Stimulated activated CD8-positive, alpha-beta memory T cell treated with anti-CD3 and anti-CD28 coated beads, Interleukin-2, amount 100 ng/mL, for 48 hours (primary cell): ENCODE measurements at regions not wholly inside any gene's neighbourhood (a gene's known extent, or its start where the extent isn't known, plus 50 kb on each side); places are given as distances from the start of the nearest gene placed in this dataset.

Experiments used
- DNase-seq, 2 donors: peaks; one replicate each; pipeline ENCODE4 v3.0.0-alpha.2; 2020; ENCODE audit warnings: low read depth in 2 of 2

DNA sequence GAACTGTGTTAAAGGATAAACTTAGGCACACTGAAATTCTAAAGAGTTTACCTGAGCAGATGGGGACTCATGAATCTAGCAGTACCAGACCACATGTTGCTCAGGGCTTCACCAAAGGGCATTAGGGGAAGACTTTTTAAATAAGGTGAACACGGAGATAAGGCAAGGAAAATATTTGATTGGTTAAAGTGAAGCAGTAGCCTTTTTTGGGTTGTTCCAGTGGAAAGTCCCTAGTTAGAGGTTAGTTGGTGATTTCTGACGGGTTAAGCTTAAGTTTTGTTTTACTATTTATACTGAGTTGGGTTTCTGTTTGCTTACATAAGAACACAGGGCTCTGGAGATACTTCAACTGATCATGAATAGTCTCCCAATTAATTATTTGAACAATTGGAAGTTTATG is 722.5 kb downstream of the SOCS6 start:
- no peak for DNase-seq

DNA sequence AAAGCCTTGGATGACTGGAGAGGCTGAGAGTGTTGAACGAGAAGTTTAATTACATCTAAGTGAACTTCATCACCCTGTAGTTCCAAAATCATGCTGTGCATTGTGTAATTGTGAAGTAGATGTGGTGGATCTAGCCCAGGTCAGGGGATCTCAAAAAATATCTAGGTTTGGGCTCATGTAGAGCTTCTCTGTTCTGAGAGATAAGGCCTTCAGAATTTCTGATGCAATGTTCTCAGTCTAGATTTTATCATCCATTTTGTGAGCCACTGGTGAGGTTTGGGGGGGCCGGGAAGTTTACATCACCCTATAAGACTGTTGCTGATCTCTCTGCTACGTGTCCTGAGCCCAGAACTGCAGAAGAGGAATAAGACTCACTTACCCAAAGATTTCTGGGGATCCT is 719.4 kb downstream of the SOCS6 start:
- DNase-seq: no peak

DNA sequence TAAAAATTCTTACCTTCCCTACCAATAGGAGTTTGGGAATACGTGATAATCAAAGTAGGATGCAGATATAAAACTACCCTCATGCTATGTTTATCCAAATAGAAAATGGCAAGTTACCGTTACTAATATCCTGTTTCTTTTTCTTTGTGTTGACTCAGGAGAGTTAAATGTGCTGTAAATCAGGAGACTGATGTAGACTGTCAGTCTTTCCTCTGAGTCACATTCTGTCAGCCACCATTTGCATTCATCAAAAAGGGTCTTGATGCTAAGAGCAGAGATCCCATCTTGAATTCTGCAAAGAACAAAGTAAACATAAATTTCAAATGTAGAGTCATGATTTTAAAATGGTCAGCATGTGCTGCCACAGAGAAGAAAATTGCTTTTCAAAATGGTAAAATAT is 712.8 kb downstream of the SOCS6 start:
- DNase-seq: no peak

DNA sequence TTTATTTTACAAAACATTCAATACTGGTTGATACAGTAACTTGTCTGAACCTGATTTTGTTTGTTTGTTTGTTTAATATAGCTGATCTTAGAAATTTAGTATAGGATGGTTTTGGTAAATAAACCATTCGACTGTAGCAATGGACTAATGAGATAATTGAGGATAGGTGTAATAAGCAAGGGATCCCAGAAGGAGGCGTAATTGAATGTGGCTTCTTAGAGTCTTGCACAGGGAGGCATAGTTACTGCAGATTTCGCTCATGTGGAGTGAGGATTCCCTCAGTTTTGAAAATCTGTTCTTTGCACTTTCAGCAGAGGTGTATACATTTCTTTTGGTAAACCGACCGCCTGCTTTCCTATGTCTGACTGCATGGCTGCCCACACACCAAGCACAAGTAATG is 709.6 kb downstream of the SOCS6 start:
- no peak for DNase-seq

DNA sequence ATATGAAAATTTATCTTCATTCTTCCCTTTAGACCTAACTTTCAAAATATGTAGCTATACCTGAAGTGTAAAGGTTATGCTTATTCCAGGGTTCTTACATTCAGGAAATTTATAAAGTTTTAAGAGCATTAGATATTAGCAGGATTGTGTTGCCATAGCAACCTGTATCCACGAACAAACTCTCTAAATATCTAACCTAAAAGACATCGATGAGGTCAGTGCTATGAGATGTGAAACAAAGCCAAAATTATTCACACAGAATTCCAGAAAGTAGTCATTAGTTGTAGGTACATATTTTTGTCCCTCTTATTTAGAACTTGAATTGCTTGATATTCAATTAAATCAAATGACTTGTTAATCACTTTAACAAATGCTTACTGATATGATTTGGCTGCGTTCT is 705.3 kb downstream of the SOCS6 start:
- DNase-seq: no peak

DNA sequence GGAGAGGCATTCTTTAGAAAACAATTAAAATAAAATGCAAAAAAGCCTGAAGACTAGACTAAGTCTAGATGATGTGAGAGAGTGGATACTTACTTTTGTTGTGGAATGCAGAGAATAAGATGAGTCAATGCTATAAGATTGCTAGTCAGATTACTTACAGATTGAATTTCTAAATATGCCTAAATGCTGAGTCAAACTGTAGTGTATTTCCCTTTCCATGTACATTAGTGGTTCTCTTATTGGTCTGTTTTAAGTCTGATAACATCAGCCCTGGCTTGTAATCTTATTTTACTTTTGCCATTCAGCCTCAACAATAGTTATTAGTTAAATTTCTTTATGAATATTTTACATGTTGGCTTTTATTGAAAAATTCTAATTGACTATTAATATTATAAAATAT is 702.7 kb downstream of the SOCS6 start:
- DNase-seq: no peak

DNA sequence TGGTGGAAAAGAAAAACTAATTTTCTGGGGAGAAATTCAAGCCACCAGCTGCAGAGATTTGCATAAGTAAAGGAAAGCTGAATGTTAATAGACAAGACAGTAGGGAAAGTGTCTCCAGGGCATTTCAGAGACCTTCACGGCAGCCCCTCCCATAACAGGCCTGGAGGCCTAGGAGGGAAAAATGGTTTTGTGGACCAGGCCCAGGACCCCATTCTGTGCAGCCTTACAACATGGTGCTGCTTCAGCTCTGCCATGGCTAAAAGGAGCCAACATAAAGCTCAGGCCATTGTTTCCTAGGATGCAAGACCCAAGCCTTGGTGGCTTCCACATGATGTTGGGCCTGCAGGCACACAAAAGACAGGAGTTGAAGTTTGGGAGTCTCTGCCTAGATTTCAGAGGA is 697.1 kb downstream of the SOCS6 start:
- no peak for DNase-seq

DNA sequence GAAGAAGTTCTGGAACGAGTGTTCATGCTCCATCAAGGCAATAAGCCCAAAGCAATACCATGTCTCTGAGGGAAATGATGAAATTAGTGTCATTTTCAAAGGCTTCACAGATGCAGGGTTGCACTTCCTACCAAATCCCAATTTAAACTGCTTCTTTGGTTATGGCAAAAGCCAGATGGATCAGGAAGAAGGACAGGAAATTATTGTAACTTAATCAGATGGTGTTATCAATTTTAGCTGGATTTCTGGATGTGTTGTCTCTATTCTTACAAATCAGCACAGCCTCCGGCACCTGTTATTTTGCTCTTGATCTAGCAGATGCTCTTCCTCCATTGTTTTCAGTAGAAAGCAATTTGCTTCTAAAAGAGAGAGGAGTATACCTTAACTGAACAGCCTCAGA is 693.4 kb downstream of the SOCS6 start:
- DNase-seq: no peak

DNA sequence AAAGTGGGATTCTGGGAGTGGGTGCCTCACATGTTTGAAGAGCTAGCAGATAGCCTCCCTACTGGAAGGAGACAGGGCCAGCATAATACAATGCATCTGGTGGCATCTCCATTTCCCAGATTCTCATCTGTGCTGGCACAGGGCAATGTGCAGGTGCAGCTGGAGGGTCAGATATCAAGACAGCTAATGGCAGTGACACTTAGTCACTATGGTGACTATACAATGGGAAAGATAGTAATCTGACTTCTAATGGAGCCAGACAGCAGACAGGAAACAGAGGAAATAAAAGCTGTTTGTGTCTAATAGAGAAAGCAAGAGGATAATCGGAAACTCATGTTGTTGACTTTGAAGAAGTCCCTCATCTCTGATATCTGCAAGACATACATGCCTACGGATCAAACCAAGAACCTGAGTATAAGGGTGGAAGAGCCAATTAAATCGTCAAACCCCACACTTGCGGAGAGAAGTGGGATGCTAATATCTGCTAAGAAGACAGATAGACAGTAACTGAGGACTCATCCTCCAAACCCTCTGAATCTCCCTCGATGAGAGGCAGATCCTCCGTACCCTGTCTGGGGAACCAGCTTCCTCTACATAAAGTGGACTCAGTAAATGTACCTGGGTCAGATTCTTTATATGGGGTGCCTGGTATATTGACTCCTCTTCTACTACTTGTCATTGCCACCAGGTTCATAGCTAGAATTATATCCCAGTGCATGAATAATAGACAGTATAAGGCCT is 692.7 kb downstream of the SOCS6 start:
- DNase-seq: no peak

DNA sequence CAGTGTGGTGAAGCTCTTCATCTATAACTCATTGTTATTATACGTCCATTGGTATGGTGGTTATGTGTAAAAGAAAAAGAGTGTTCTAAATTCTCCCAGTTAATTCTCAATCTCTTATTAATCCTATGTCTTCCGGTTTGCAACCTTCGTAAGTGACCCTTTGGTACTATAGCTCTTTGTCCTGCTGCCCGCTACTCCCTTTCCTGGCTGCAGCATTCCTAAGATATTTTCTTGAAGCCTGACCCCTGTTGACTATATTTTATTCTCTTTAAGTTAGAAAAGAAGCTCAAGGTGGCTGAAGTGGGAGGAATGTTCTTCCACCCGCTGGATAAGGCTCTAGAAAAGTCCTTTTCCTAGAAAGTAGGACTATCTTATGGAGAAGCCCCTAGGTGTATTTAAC is 684.8 kb downstream of the SOCS6 start:
- DNase-seq: no peak

DNA sequence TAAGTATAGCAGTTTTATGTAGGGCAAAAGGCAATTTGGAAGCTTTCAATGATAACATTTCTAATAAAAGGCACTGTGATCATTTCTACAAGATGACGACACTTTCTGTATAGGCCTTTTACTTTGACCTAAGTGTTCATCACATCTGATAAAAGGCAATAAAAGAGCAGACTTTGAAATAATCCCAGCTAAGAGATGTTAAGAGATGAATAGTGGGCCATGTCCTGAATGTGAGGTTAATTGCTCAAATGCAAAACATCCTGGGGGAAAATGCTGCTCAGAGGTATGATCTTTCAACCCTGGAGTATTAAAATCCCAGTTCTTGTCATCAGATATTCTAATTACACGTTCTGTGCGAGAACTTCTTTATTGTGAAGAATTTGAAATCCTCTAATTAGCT is 677.6 kb downstream of the SOCS6 start:
- no peak for DNase-seq

DNA sequence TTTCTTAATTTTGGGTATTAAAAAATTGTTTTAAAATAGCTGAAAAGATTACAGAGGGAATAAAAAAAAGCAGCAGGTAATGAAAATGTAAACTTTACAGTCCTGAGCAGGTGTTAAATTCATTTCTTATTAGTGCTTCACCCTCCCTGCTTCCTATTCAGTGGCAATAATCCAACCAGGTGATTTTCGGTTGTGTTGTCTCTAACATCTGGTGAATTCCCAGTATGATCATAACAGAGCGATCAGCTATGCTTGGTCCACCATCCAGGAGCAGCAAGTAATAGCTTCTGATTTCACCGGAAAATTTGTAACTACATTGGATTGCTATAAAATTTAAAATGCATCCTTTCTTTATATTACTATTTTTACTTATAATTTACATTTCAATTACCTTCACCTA is 673.1 kb downstream of the SOCS6 start:
- no peak for DNase-seq

DNA sequence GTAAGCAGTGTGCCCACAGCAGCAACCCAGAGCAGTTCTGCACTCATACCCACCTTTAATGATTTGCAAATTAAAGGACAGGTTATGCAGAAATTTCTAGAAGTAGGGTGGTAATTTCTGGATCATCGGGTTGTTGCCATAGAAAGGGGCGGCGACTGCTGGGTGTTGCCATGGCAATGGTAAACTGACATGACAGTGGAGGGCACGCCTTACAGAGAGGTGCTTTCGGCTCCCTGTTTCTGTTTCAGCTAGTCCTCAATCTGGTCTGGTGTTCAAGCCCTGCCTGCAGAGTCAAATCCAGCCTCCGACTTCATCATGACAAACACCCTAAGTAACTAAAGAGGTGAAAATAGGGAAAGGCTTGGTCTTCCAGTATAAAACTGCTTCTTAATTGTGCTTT is 667.7 kb downstream of the SOCS6 start:
- no peak for DNase-seq

DNA sequence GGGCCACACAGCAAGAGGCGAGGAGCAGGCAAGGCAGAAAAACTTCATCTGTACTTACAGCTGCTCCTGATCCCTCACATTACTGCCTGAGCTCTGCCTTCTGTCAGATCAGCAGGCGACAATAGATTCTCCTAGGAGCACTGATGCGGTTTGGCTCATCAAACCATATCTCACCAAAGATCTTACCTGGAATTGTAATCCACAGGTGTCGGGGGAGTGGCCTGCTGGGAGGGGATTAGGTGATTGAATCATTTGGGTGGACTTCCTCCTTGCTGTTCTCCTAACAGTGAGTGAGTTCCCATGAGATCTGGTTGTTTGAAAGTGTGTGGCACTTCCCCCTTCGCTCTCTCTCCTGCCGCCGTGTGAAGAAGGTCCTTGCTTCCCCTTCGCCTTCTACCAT is 647.3 kb downstream of the SOCS6 start:
- DNase-seq: no peak

DNA sequence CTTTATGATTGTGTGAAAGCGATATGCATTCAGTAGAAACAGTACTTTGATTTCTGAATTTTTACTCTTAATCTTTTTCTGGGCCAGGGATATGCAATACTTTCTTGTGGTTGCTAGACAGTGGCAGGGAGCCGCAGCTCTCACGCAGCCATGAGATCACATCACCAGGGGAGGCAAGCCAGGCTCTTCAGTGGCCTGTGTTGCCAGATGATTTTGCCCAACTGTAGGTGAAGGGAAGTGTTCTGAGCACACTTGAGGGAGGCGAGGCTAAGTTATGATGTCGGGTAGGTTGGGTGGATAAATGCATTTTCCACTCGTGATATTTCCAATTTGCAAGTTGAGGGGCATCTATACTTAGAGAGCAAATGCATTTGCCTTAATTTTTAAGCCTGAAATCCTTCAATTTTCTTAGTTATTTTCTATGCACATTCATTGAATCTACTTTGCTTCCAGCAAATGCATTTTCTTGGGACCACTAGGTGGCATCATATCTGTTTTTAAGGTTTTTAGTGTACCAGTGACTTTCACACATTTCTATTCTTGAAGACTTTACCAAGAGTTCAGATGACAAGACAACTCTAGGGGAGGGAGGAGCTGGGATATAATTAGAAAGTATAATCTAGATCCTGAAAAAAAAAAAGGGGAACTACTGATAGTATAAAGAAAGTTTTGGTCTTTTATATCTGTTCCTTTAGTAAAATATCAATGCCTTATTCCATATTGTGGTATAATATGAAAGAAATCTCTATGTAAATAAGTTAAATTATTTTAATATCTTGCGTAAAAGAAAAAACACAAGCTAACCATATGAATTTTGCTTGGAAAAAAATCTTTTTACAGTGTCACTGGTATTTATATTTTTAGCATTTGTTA is 643.3 kb downstream of the SOCS6 start:
- DNase-seq: no peak

DNA sequence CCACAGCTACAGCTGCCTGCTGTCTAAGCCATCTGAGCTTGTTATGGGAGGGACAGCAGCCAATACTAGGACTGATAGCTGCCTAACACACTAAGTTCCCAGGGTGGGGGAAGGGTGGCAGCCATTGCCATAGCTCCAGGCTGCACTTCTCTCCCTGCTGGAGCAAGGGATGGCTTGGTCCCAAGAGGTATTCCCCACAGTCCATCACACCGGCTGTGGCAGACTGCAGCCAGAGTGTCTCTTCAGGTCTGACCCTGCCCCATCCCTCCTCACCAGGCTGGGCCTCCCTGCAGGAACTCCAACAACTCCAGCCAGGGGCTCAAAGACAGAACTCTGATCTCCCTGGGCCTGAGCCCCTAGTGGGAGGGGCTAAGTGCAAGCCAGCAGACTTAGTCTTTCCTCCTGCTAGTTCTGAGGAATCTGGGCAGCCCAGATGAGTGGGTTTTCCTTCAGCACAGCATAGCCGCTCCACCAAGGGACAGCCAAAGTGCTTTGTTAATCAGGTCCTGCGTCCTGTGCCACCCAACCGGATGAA is 632.1 kb downstream of the SOCS6 start:
- DNase-seq: no peak

DNA sequence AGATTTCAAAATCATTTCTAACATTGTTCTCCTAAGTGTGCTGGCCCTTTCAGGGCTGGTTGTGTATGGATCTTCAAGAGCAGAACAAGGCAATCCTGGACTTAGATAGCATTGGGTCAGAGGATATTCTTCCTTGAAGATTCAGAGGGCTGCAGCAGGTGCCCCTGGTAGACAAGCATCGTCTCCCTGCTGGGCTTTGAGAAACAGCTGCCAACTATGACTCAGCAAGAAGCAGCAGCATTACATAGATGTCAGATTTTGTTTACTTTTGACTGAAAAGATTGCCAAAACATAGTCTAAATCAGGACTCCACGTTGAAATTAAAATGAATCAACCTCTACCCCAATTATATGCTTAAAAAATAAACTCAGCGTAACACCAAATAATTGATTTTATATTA is 618.8 kb downstream of the SOCS6 start:
- no peak for DNase-seq

DNA sequence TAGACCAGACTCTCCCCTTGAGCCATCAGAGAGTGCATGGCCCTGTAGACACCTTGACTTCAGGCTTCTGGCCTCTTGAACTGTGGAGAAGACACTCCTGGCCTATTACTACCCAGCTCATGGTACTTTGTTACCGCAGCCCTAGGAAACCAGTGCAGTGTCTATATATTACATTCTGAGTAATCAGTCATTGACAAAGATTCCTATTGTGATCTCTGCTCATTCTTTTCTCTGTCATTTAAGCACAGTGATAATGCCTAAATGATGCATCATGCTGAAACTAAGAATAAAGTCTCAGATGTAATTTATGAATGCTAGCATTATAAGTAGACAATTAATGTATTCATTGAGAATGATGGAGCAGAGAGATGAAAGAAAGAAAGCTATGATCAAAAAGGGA is 603.5 kb downstream of the SOCS6 start:
- DNase-seq: no peak

DNA sequence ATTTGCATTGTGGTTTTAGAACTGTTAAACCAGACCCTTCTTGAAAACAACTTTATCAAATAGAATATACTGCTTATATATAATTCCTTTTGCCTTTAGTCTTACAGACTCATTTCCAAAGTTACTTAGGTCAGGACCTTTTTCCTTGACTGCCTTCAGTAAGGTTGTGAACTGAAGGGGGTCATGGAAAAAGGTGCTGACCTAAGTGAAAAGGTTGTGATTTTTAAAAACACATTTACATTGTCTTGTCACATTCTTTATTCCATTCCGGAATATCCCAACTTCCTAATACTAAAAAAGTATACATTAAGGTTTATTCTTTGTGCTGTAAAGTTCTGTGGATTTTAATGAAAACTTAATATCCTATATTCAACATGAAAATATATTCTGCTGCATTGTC is 581.4 kb downstream of the SOCS6 start:
- no peak for DNase-seq

DNA sequence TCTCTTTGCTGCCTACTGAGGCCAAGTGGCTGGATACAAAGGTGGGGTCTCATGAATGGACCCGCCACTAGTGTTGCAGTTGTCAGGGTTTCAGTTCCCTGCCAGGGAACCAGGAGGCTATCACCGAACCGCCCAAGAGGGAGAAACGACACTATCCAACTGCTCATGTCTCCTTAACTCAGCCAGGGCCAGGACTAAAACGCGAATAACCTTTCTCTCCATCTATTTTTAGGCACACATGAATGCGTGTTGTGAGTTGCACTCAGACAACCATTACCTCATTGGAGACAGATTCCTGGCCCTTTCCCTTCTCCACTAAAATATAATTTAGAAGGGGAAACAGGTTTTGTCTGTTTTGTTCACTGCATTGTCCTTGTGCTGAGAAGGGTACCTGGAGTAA is 559.5 kb downstream of the SOCS6 start:
- no peak for DNase-seq

DNA sequence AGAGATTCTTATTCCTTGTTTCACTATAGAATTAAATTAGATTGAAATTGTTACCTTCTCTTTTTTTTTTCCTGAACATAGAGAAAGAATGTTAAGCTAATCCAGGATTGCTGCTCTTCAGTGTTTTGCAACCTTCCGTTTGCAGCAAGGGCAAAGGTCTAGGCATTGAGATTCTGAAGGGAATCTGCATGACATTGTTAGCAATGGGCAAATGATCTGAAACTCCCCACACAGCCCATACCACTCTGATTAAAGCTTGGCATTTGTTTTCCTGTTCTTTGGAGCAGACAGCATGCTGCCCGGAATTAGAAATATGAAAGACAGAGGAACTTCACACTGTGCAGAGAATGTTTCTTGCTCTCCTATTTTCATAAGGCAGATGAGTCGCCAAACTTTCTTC is 551.8 kb downstream of the SOCS6 start:
- DNase-seq: no peak

DNA sequence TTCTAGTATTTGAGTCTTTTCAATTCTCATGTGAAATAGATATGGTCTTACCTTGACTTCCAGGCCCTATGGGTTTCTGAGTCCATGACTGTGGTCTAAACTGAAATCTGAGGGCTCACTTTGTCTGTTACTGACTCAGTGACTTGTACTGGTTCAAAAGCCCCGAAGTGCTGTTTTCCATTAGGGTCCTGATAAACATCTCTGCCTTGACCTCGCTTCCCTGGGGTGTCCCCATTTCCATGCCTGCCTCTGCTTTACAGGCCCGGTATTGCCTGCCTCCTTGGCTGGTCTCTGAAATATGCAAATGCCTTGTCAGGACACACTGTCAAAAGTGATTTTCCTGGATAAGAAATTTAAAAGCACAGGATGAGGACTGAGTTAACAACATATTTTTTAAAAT is 538.8 kb downstream of the SOCS6 start:
- no peak for DNase-seq

DNA sequence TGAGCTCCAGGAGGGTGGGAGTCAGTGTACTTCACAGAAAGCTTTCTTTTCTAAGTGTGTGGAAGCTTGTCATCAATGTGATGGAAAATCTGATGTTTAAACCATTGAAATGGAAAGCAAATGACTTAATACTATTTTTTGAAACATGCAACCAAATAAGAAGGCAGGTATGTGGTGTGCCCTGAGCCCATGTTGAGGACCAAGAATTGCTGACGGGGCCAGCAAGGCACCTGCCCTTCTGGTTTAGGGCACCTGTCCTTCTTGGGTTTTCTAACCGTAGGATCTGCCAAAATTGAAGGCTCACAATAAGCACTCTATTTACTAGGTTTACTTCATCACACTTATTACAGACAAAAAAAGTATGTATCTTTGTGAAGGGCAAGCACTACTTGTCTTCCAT is 537.7 kb downstream of the SOCS6 start:
- DNase-seq: no peak
